NCI-H128 (cell line): ENCODE measurements at regions not wholly inside any gene's neighbourhood (a gene's known extent, or its start where the extent isn't known, plus 50 kb on each side); places are given as distances from the start of the nearest gene placed in this dataset.

Experiments
- DNase-seq: peaks from one replicate; lab custom pipeline; 2025; ENCODE audit not compliant: unreplicated experiment; lab: John Stamatoyannopoulos, UW

DNA sequence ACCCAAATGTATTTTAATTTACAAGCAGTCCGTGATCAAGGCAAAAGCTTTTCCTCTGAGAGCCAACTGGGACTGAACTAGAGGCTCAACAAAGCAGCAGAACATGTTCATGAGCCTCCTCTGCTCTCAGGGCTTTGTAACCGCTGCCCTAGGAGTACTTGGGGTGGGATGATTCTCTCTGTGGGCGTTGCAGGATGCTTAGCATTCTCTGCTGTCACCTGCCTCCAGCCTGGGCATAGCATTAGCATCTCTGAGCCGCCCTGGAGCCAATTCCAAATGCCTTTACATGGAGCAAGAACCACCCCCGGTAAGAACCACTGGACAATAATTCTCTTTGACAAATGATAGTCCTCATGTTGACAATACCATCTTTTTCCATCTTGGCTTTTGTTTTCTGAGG is 237.6 kb upstream of the CDH4 start:
- DNase-seq, result no peak

DNA sequence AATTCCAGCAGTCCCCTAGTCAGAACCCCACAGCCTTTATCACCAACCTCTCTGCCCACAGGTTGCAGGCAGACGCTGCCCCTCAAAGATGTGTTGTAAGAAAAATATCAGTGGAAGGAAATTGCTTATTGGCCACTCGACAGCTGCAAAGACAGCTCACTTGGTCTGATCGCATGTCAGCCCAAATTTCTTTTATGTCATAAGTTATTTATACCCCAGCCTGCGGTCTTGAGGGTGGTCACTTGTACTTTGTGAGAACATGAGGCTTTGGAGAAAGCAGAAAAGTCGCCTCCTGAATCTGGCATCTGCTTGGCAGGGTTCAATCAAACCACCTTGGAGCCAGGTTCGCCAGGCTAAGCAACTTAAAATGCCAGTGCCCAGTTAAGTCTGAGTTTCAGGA is 236.5 kb upstream of the CDH4 start:
- DNase-seq, result no peak

DNA sequence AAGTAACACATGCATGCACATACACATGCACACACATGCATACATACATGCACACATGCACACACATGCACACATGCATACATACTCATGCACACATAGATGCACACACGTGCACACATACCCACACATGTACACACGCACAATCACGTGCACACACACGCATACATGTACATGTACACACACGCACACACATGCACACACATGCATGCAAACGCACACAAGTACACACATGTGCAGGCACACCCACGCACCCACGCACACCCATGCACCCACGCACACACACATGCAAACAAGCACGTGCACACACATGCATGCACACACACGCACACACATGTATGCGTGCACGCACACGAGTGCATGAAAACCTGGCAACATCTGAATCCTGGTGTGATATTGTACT is 232.7 kb upstream of the CDH4 start:
- DNase-seq, result no peak

DNA sequence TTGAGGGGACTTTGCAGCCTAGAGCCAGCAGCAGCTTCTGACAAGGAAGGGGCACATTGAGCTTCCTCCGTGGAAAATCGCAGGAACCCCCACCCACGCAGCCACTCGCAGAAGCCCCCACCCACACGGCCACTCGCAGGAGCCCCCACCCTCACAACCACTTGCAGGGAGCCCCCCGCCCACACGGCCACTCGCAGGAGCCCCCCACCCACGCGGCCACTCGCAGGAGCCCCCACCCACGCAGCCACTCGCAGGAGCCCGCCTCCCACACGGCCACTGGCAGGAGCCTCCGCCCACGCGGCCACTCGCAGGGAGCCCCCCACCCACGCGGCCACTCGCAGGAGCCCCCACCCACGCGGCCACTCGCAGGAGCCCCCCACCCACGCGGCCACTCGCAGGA is 228.4 kb upstream of the CDH4 start:
- no peak for DNase-seq

DNA sequence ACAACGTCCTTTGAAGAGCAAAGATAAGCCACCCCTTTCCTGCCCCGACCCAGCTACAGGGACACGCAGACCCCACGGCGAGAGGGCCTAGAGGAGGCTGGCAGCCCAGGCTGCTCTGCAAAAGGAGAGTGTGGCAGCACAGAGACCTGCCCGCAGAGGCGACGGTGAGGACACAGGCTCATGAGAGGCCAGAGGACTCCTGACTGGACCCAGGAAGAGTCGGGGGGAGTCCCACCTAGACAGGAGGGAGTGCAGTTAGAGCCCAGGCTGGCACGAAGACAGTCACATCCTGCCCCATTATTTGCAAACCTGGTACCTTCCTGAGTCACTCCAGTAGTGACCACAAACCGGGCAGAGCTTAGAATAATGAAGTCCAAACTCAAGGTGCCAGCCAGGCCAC is 227.7 kb upstream of the CDH4 start:
- no peak for DNase-seq

DNA sequence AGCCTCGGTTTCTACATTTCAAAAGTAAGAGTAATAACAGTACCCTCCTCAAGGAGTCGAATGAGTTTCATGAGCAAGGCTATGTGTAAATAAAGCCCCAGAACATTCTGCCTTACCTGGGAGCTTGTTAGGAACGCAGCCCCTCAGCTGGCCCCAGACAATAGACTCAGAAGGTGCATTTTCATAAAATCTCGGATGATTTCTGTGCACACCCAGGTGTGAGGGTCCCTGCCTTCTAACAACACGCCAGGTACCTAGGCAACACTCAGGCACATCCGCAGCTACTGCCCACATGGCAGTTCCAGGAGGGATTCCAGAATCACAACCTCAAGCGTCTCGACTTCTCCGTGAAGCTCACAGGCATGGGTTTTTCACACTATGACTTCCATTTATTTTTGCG is 226.5 kb upstream of the CDH4 start:
- DNase-seq, result no peak

DNA sequence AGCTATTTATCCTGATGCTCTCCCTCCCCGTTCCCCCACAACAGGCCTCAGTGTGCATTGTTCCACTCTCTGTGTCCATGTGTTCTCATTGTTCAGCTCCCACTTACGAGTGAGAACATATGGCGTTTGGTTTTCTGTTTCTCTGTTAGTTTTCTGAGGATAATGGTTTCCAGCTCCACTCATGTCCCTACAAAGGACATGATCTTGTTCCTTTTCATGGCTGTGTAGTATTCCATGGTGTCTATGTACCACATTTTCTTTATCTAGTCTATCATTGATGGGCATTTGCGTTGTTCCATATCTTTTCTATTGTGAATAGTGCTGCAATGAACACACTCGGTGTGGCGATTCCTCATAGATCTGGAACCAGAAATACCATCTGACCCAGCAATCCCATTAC is 225.9 kb upstream of the CDH4 start:
- DNase-seq, result no peak

DNA sequence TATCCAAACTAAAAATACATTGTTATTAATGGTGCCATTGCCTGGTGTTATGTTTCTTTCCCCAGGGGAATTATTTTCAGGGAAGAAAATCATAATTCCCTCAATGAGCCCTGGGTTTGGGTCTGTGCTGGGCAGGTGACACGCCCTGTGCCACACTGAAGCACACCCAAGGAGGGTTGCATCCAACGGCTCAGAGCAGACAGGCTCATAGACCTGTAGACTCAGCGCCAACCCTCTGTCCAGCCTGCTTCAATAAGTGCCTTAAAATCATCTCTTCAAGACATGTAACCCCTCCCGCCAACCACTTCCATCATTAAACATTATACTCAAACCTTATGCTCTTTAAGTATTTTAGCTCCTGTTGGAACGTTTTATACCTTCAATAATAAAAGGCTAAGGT is 225.3 kb upstream of the CDH4 start:
- no peak for DNase-seq

DNA sequence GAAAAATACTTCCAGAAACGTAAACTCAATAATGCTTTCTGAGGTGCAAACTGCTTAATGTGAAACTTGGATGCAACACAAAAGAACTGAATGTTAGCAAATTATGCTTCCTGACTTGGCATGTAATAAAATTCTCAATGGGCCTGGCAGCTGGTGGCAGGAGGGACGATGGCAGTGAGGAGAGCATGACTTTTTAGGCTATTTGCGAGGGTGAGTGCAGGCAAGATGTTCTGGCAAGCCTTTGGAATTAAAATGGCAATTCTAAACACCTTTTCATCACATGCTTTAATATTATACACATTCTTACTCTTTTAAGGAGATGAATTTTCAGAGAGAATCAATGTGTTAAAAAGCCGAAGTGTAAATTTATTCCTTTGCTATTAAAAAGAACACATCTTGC is 224.8 kb upstream of the CDH4 start:
- no peak for DNase-seq

DNA sequence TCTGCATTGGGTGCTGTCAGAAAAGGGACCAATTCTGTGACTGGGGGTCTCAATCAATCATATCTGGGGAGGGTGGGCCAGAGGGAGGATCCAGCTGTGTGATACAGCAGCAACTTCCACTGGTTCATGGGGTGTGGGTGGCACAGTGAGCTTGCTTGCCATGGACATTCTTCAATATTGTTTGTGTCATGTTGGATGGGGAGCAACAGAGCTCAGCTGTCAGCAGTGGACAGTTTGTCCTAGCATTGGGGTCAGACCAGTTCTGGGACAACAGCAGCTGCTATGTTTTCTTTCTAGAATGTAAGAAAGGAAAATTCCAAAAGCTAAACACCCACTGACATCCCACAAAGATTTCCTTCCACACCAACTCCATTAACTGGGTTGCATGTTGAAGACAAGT is 221.9 kb upstream of the CDH4 start:
- DNase-seq, result no peak

DNA sequence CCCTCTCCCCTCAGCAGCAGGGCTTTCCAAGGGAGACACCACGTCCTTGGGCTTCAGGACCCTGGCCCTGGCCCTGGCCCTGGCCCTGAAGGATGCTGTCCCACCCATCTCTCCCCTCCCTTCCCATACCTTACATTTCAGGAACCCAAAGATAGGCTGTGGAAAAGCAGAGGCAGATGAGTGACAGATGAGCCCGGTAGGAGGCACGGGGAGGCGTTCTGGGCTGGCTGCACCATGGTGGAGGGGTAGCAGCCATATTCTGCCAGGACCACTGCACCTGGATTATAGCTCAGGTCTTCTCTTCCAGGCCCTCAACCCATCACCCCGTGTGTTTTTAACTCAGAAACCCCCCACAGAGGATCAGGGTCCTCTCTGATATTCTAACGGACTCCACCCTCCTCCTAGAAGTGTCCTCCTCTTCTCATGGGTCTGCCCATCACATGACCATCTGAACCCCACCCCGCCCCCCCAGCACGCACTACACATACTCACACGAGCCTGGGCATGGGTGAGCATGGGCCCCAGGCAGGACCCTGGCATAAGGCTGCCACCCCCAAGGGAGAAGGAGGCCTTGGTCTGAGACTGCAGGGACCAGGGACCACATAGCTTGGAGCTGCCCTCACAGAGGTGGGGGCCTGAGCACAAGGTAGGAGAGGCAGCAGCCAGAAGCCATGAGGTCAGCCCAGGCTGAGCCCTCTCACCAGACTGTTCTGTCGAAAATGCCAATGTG is 220.8 kb upstream of the CDH4 start:
- DNase-seq, result no peak

DNA sequence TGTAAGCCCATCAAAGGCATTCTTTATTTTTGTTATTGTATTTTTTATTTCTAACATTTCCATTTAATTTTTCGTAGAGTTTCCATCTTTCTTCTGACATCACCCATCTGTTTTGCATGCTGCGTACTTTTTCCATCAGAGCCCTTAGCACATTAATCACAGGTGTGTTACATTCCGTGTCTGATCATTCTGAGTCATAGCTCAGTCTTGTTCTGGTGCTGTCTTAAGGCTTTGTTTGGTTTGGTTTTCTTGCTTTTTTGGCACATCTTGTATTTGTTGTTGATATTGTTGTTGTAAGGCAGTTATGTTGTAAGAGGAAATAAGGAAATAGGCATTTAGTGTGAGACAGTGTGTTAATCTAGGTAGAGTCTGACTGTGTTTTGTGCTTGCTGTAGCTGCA is 214.6 kb upstream of the CDH4 start:
- DNase-seq, result no peak

DNA sequence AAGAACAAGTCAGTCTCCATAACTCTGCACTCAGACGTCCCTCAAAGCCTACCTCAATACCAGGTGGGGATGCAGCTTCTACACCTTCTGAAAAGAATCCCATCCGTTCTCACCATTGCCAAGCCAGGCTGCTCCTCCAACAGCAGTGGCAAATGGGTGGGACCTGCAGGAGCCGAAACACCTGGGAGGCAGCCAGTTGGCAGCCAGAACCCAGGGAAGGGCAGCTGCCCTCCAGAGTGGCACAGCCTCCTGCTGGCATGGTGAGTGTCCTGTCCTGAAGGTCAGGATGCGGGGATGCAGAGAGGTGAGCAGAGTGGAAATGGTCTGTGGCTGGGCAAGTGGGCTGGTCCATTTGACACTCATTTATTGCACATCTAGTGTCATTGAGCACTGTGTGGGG is 210.6 kb upstream of the CDH4 start:
- DNase-seq, result no peak

DNA sequence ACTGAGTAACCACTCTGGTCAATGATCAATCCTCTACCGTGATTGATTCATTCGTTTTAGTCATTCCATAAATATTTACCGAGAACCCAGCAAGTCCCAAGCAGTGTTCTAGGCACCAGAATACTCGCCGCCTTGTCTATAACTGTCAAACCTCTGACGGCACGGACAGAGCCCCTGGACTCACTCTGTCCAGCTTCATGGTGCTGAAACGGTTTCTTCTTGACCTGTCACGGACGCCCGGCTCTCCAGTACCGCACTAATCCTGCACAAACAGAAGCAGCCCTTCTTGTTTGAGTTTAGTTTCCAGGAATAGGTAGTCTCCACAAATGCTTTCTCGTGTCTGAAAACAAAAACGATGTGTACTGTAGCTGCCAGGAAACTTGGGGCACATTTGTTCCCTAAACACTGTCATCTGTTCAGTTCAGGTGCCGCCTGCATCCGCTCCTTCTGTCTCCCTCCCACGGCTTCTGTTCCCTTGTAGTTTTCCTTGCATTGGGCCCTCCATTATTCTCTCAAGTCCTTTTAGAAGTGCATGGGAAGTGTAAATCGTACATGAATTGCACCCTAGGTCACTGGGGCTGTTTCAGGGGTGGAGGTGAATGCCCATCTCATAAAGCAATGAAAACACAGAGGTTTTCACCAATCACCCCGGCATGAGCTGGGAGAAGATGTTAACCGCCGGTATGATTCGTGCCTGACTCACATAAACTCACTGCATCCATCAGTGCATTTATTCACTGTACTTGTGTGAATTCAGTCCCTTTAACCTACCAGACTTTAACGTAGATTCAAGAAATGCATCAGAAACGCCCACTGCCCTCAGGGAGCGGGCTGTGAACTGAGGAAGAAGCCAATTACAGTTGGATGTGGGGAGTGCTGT is 209.3 kb upstream of the CDH4 start:
- DNase-seq, result no peak

DNA sequence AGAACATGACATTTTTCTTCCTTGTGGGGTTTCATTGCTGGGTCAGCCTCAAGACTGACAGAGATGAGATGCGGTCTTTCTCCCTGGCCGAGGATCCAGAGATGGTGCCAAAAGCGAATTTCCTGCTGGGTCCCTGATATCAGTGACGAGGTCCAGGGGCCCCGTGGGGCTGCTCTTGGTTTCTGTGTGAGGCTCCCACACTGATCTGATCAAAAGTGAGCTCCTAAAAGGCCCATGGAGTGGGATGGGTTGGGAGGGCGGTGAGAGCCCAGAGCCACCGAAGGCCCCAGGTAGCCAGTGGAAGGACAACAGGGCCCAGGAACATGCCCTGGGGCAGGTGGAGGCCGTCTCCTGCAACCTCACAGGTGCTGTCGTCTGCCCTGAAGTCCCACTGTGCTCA is 208.4 kb upstream of the CDH4 start:
- no peak for DNase-seq

DNA sequence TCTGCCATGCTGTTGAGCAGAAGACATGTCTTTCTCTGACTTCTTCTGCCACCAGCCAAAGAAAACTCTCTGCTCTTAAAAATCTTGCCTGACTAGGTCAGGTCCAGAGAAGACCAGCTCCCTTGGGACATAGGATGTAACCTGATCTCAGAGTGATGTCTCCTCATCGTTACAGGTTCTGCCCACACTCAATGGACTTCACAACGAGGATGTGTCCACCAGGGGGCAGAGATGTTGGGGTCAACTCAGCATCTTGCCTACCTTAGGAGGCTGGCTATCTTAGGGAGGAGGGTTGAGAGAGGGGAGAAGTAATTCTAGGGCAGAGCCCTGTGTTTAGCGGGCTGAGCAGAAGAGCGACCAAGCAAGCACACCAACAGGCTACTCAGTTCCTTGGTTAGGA is 207.6 kb upstream of the CDH4 start:
- DNase-seq, result no peak

DNA sequence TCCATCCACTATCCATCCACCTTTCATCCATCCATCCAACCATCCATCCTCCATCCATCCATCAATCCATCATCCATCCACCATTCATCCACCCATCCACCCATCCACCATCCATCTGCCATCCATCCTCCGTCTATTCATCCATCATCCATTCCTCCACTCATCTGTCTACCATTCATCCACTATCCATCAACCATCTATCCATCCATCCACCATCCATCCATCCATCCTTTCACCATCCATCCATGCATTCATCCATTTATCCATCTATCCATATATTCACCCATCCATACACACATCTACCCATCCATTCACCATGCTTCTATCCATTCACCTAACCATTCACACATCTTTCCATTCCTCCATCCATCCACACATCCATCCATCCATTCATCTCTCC is 207.0 kb upstream of the CDH4 start:
- no peak for DNase-seq

DNA sequence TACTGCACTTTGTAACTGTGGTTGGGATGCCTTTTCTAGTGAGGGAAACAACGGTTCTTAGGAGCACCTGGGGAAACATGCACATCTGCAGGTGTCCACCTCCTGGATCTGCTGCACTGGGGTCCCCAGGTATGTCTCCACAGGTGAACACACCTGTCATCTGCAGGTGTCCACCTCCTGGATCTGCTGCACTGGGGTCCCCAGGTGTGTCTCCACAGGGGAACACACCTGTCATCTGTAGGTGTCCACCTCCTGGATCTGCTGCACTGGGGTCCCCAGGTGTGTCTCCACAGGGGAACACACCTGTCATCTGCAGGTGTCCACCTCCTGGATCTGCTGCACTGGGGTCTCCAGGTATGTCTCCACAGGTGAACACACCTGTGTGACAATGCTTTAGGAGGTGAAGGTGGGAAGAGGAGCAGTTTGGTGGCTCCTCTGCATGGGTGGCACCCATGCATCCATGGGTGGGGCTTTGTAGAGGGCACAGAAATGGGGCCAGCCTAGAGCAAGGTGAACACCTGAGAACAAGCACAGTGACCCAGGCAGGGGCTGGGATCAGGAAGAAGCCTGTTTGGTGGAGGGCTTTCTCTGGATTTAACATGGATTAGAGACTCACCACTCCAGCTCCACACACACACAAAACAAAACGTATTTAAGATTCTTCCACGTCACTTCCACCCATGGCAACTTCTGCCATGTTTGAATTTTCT is 206.0 kb upstream of the CDH4 start:
- no peak for DNase-seq

DNA sequence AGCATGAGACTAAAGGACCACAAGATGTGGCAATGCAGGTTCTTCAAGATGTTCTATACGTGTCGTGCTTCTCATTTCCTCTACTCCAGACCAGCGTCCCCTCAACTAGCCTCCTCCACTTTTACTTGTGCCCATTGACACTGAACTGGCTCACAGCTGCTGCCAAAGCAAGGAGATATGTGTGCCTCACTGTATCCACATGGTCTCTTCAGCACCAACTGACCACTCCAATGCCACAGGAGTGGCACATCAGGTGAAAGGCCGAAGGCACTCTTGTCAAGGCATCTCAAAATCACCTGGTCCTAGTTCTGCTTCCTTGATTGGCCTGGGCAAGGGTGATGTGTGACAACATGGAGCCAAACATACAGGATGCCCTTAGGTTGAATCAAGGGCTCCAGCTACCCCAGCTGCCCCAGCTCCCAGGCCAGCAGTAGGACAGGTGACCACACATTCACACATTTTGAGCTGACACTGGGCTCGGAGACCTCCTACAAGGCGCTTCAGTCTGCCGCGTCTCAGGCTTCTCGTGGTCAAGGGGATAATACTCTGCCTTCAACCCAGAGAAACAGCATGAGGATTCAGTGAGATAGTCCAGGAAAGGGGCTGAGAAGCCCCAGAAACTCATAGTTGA is 205.2 kb upstream of the CDH4 start:
- DNase-seq, result no peak

DNA sequence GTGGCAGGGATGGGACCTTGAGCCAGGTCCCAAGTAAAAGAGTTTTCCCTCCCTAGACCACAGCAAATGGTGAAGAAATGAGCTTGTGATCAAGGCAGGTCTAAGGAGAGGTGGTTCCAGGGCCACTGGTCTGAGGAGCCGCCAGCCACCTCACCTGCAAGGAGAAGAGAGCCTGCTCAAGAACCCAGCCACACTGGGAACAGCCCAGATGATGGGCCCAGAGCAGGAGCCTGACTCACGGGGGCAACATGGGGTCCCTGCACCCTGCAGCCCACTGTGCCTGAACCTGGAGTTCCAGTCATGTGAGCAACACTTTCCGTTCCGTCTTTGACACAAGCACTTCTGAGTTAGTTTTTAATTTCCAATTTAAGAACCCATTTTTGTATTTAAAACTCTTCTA is 204.5 kb upstream of the CDH4 start:
- no peak for DNase-seq

DNA sequence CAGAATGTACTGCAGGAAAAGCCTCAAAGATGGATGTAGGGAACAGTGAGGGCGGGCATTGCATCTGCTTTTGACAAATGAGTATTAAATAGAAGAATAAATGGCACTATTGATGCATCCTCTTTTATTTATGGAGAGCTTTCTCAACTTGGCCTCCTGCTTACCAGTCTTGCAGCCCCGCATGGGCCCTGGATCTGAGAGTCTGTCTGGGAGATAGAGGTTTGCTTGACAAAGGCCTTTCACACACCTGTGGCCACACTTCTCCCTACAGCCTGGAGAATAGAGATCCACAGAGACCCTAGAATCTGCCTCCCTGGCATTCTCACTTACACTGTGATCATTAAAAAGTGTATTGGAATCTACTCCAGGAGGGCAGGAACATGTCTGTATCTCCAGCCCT is 203.8 kb upstream of the CDH4 start:
- DNase-seq, result no peak

DNA sequence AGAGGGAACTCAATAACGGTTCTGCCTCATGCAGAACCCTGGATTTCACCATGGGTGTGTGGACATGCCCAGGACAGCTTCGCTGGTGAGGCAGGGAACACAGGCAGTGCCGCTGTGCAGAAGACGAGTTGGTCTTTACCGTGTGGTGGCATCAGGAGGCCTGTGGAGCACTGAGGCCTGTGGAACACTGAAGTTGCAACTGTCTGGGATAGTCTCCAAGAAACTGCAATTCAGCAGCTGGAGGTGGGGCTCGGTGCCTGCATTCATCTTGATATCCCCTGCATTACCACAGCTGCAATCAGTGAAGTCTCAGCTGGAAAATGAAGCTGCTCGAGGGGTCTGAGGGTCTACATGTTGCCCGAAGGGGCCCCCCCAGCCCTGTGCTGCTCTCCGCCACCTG is 202.4 kb upstream of the CDH4 start:
- no peak for DNase-seq
